ENCODE measurements at regions not wholly inside any gene's neighbourhood (a gene's known extent, or its start where the extent isn't known, plus 50 kb on each side); places are given as distances from the start of the nearest gene placed in this dataset.

DNA sequence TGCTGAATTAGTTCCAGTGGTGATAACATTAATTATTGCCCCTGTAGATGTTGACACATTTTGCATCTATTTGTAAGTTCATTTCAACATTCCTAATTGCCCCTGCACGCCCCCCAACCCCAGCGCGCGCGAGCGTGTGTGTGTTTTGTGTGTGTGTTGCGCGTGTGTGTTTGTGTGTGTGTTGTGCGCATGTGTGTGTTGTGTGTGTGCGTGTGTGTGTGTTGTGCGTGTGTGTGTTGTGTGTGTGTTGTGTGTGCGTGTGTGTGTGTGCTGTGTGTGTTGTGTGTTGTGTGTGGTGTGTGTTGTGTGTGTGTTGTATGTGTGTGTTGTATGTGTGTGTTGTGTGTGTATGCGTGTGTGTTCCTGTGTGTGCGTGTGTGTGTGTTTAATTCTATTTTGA lies 245.7 kb upstream of the GMDS start:
- Histone ChIP-seq H3K9me3 (ENCODE audit: control insufficient read depth, insufficient read depth, low read depth, low read length) (no peaks in the 10 kb centered on the region), H3K27me3 (ENCODE audit: control insufficient read depth, insufficient read depth, low read length) (no peaks in the 10 kb centered on the region; the same call in none of the 2 replicates), H3K4me3 (ENCODE audit: low read depth in 2 of 2, low read length in 2 of 2) (no peak overlapping the region), H3K27ac (ENCODE audit: low read length) (no peak overlapping the region), H3K36me3 (ENCODE audit: control insufficient read depth, insufficient read depth, low read length) (no peaks in the 10 kb centered on the region), H3K4me1 (ENCODE audit: control insufficient read depth, insufficient read depth, low read length) (no peaks in the 10 kb centered on the region)
- no peak for ATAC-seq
- in situ Hi-C loops (cut with HindIII; ENCODE audit: low pct_unique_long_range_greater_than_20kb, low sequenced_read_pairs): no loop called here
- TF ChIP-seq CTCF (IDR thresholded peaks at IDR 0.05): no peak
- TF ChIP-seq SIN3A (IDR thresholded peaks at IDR 0.05; ENCODE audit: borderline replicate concordance, insufficient read depth, low read depth, low read length): no peak
- no peak for TF ChIP-seq REST (IDR thresholded peaks at IDR 0.05; ENCODE audit: insufficient read depth in 1 of 2, low read depth in 2 of 2, low read length in 1 of 2)
- no peak for TF ChIP-seq POLR2AphosphoS5 (IDR thresholded peaks at IDR 0.05; ENCODE audit: low read depth, low read length)
- no peak for TF ChIP-seq TCF7L2 (IDR thresholded peaks at IDR 0.05; ENCODE audit: low read depth, low read length)
- POLR2A ChIA-PET: no interaction called here
- no TSS peak for BruUV-seq (replicated peaks)
- CTCF ChIA-PET: no interaction called here
- DNase-seq (ENCODE audit: low read depth, low spot score): no peak
- intact Hi-C loops (cut with micrococcal nuclease; ENCODE audit: unreplicated experiment): no loop called here

GRCh38 chr6:2488578-2488977 lies 243.2 kb upstream of the GMDS start:
- no peak for TF ChIP-seq CTCF (IDR thresholded peaks at IDR 0.05)
- no peak for TF ChIP-seq POLR2AphosphoS5 (IDR thresholded peaks at IDR 0.05; ENCODE audit: low read depth, low read length)
- TF ChIP-seq TCF7L2 (IDR thresholded peaks at IDR 0.05; ENCODE audit: low read depth, low read length): no peak
- TF ChIP-seq REST (IDR thresholded peaks at IDR 0.05; ENCODE audit: insufficient read depth in 1 of 2, low read depth in 2 of 2, low read length in 1 of 2): no peak
- no peak for TF ChIP-seq SIN3A (IDR thresholded peaks at IDR 0.05; ENCODE audit: borderline replicate concordance, insufficient read depth, low read depth, low read length)
- no TSS peak for BruUV-seq (replicated peaks)
- in situ Hi-C loops (cut with HindIII; ENCODE audit: low pct_unique_long_range_greater_than_20kb, low sequenced_read_pairs) (no loop called here), intact Hi-C loops (cut with micrococcal nuclease; ENCODE audit: unreplicated experiment) (no loop called here)
- Histone ChIP-seq H3K27me3 (ENCODE audit: control insufficient read depth, insufficient read depth, low read length) (peaks cover 2% of the 10 kb centered on the region), H3K4me3 (ENCODE audit: low read depth in 2 of 2, low read length in 2 of 2) (no peak overlapping the region), H3K9me3 (ENCODE audit: control insufficient read depth, insufficient read depth, low read depth, low read length) (no peaks in the 10 kb centered on the region), H3K36me3 (ENCODE audit: control insufficient read depth, insufficient read depth, low read length) (no peaks in the 10 kb centered on the region), H3K4me1 (ENCODE audit: control insufficient read depth, insufficient read depth, low read length) (no peaks in the 10 kb centered on the region), H3K27ac (ENCODE audit: low read length) (no peak overlapping the region)
- POLR2A ChIA-PET: interaction anchor here (0.6 kb wide), 1 partner anchor 337 kb away, joined by 9 read pairs; no protein-coding TSS in a partner anchor
- CTCF ChIA-PET: no interaction called here
- no peak for ATAC-seq
- no peak for DNase-seq (ENCODE audit: low read depth, low spot score)

All from Panc1 (cell line).